HepG2 (cell line): ENCODE measurements at regions not wholly inside any gene's neighbourhood (a gene's known extent, or its start where the extent isn't known, plus 50 kb on each side); places are given as distances from the start of the nearest gene placed in this dataset.

Experiments used
- ATAC-seq: fragments of 200-7000 bp; cut with Tn5 transposase; 3 replicates; pipeline ENCODE4 v1.9.1; 2020; ENCODE audit warnings: mild to moderate bottlenecking, moderate library complexity
- BruUV-seq: library from RNA; stranded (reverse); fragments of 400-500 nt; replicated peaks from 2 replicates; lab custom pipeline; 2021; lab: Mats Ljungman, UMichigan
- CTCF ChIA-PET: fragments of 300-600 bp; formaldehyde crosslinking; extraction: SDS; loops from one replicate; lab custom pipeline; 2021; ENCODE audit warnings: low total read pairs, inconsistent platforms, low intra/inter-chr PET ratio; lab: Yijun Ruan, JAX
- POLR2A ChIA-PET: fragments of 350-600 bp; sonication (Branson Sonifier 250); formaldehyde crosslinking; loops from one replicate; lab custom pipeline; 2020; ENCODE audit warnings: antibody characterized with exemption, inconsistent platforms; lab: Yijun Ruan, JAX
- DNase-seq: peaks from one replicate; pipeline ENCODE4 v3.0.0-alpha.2; 2015; ENCODE audit warnings: low spot score
- FAIRE-seq: peaks from 3 replicates; lab custom pipeline; 2011; peaks lifted over from hg19 to GRCh38; lab: Jason Lieb, UNC
- H2AFZ ChIP-seq: one replicate; pipeline ENCODE4 v1.6.1; 2011; ENCODE audit warnings: low read length, inconsistent platforms
- H3K27ac ChIP-seq: fragments of 300-600 bp; 3 replicates; pipeline ENCODE4 v1.8.0; 2011; ENCODE audit warnings: mixed run types, mild to moderate bottlenecking, mixed read lengths, low read length, inconsistent platforms; ENCODE audit not compliant: insufficient read depth; ENCODE audit errors: extremely low read length
- H3K27me3 ChIP-seq, 2 experiments: fragments of 200-600 bp in 1 of 2; 2 replicates in 1 of 2; 3 replicates in 1 of 2; pipeline versions ENCODE4 v1.6.0 to v1.8.0; 2011; ENCODE audit warnings: low read length in 2 of 2, mild to moderate bottlenecking in 2 of 2, moderate library complexity in 2 of 2, inconsistent platforms in 1 of 2; ENCODE audit not compliant: insufficient read depth in 2 of 2, control insufficient read depth in 1 of 2
- H3K36me3 ChIP-seq, 2 experiments: fragments of 200-600 bp in 1 of 2; replicated peaks in 1 of 2; 2 replicates in 1 of 2; 3 replicates in 1 of 2; pipeline versions ENCODE4 v1.5.1 to v1.8.0; 2011; ENCODE audit warnings: low read length in 2 of 2, inconsistent platforms in 1 of 2; ENCODE audit not compliant: insufficient read depth in 2 of 2, control insufficient read depth in 1 of 2
- H3K4me1 ChIP-seq: 2 replicates; pipeline ENCODE4 v1.5.1; 2012; ENCODE audit warnings: low read length, inconsistent platforms; ENCODE audit not compliant: insufficient read depth
- H3K4me2 ChIP-seq: 2 replicates; pipeline ENCODE4 v1.6.0; 2011; ENCODE audit warnings: low read depth, low read length, inconsistent platforms
- H3K4me3 ChIP-seq, 3 experiments: fragments of 200-600 bp in 1 of 3; sonication (generic), shearing (Covaris generic) in 1 of 3; replicated peaks in 1 of 3; 2 replicates each; pipeline ENCODE4 v1.5.1; 2011 to 2016; ENCODE audit warnings: low read length in 3 of 3, inconsistent platforms in 2 of 3, low read depth in 2 of 3, mild to moderate bottlenecking in 2 of 3, control low read depth in 1 of 3, mixed read lengths in 1 of 3; ENCODE audit not compliant: insufficient read depth in 1 of 3
- H3K79me2 ChIP-seq: one replicate; pipeline ENCODE4 v1.6.1; 2011; ENCODE audit warnings: low read length, inconsistent platforms; ENCODE audit not compliant: insufficient read depth
- H3K9ac ChIP-seq: 2 replicates; pipeline ENCODE4 v1.6.0; 2011; ENCODE audit warnings: mild to moderate bottlenecking, low read depth, low read length, inconsistent platforms; ENCODE audit not compliant: insufficient read depth
- H3K9me3 ChIP-seq: 2 replicates; pipeline ENCODE4 v1.5.1; 2012; ENCODE audit warnings: mild to moderate bottlenecking, low read length
- H4K20me1 ChIP-seq: 2 replicates; pipeline ENCODE4 v1.6.0; 2011; ENCODE audit warnings: inconsistent platforms, mild to moderate bottlenecking, low read length, moderate library complexity; ENCODE audit not compliant: insufficient read depth
- AHDC1 ChIP-seq: sonication (generic); formaldehyde crosslinking; IDR thresholded peaks from 2 replicates; pipeline ENCODE4 v1.5.1; 2020; ENCODE audit warnings: mild to moderate bottlenecking, missing genetic modification reagents, borderline replicate concordance
- FOXM1 ChIP-seq: sonication (generic); formaldehyde crosslinking; IDR thresholded peaks from 2 replicates; pipeline ENCODE4 v1.5.0; 2020; ENCODE audit warnings: missing genetic modification reagents
- MTERF4 ChIP-seq: sonication (generic); formaldehyde crosslinking; IDR thresholded peaks from 2 replicates; pipeline ENCODE4 v1.8.0; 2023; ENCODE audit warnings: mild to moderate bottlenecking, missing genetic modification reagents
- NR1H2 ChIP-seq: sonication (generic); formaldehyde crosslinking; IDR thresholded peaks from 2 replicates; pipeline ENCODE4 v1.8.1; 2022; ENCODE audit warnings: low read depth, missing genetic modification reagents, borderline replicate concordance
- PAXIP1 ChIP-seq: sonication (generic); formaldehyde crosslinking; conservative IDR thresholded peaks from 2 replicates; pipeline ENCODE4 v1.4.0; 2020; ENCODE audit warnings: mild to moderate bottlenecking, missing genetic modification reagents, moderate library complexity
- ZBTB2 ChIP-seq: sonication (generic); formaldehyde crosslinking; IDR thresholded peaks from 2 replicates; pipeline ENCODE4 v1.8.0; 2022; ENCODE audit warnings: low read depth, missing genetic modification reagents
- ZNF276 ChIP-seq: sonication (generic); formaldehyde crosslinking; IDR thresholded peaks from 2 replicates; pipeline ENCODE4 v1.4.0; 2020; ENCODE audit warnings: mild to moderate bottlenecking, low read depth, missing genetic modification reagents
- ZNF784 ChIP-seq: sonication (generic); formaldehyde crosslinking; IDR thresholded peaks from 2 replicates; pipeline ENCODE4 v1.5.1; 2020; ENCODE audit warnings: missing genetic modification reagents, mild to moderate bottlenecking, borderline replicate concordance
- ZNF850 ChIP-seq: sonication (generic); formaldehyde crosslinking; conservative IDR thresholded peaks from 2 replicates; pipeline ENCODE4 v1.9.0; 2021; ENCODE audit warnings: mild to moderate bottlenecking, missing genetic modification reagents
- WGBS: methylation state at CpG from one replicate; pipeline ENCODE4 v1.1.6; 2017; ENCODE audit warnings: low lambda C conversion rate; 5-methylcytosine and 5-hydroxymethylcytosine counted together
- in situ Hi-C: cut with HindIII; loops from 2 replicates; pipeline ENCODE4 v1.10.0; 2017; ENCODE audit warnings: low pct_unique_long_range_greater_than_20kb; ENCODE audit not compliant: extremely low pct_ligation_motif_present
- intact Hi-C: fragments of 100-400 bp; cut with micrococcal nuclease; formaldehyde crosslinking; loops from one replicate; pipeline ENCODE4 v1.10.0; 2022; ENCODE audit not compliant: unreplicated experiment

- in situ Hi-C loops, result no loop called here
- Histone ChIP-seq H4K20me1 (no peaks in the 10 kb centered on the region), H3K9me3 (peaks cover 17% of the 10 kb centered on the region), H3K4me2 (no peak overlapping the region), H2AFZ (no peak overlapping the region), H3K4me3 (no peak overlapping the region), H3K4me1 (no peaks in the 10 kb centered on the region), H3K9ac (no peak overlapping the region), H3K79me2 (no peaks in the 10 kb centered on the region), H3K36me3 (no peaks in the 10 kb centered on the region), H3K27ac (no peak overlapping the region), H3K27me3 (peaks cover 3 to 25% of the 10 kb centered on the region in 2 experiments; a peak in 3 of 5 replicates)
- no TSS peak for BruUV-seq
- 28% methylated on average over 8 of the region's 8 CpGs for WGBS
- ATAC-seq (no peak), FAIRE-seq (no peak), DNase-seq (no peak)
- ChIA-PET CTCF (no interaction called here), POLR2A (no interaction called here)
- intact Hi-C loops, result no loop called here
- TF ChIP-seq MTERF4 (CRISPR knock-in tag) (no peak), FOXM1 (no peak), ZNF850 (CRISPR knock-in tag) (no peak), ZNF276 (no peak), PAXIP1 (CRISPR knock-in tag) (no peak), NR1H2 (CRISPR knock-in tag) (no peak), ZBTB2 (CRISPR knock-in tag) (no peak), AHDC1 (no peak), ZNF784 (CRISPR knock-in tag) (no peak)
Measured at GRCh38 chr2:11042841-11043240, 112.4 kb upstream of the SLC66A3 start.
